ENCODE measurements at regions not wholly inside any gene's neighbourhood (a gene's known extent, or its start where the extent isn't known, plus 50 kb on each side); places are given as distances from the start of the nearest gene placed in this dataset.

DNA sequence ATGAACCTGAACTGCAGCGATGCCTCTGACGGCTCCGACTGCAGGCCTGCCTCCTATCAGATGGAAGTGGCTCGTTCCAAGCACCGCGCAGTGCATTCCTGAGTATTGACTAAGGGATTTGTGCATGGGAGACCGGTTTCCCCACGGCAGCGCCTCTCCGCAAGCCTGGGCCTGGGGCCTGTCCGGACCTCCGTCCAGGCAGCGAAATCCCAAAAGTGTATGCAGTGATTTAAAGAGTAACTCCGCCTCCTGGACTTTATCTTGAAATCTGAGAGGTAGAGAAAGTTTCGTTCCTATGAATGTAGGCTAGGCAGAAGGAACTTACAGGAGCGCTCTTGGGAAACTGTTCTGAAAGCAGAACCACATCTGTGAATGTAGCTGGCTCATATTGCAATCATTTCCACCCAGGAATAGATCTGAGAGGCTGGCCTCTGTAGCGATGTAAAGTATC lies 106.2 kb upstream of the CELF2 start:
- no peak for ATAC-seq
- TF ChIP-seq ZNF8 (CRISPR knock-in tag; IDR thresholded peaks at IDR 0.05) (no peak), ARNTL (CRISPR knock-in tag; IDR thresholded peaks at IDR 0.05; ENCODE audit: borderline replicate concordance, low read depth) (no peak), ZNF70 (CRISPR knock-in tag; IDR thresholded peaks at IDR 0.05) (no peak), ZC3H10 (CRISPR knock-in tag; IDR thresholded peaks at IDR 0.05) (no peak), TSHZ2 (CRISPR knock-in tag; IDR thresholded peaks at IDR 0.05) (no peak), RARB (CRISPR knock-in tag; IDR thresholded peaks at IDR 0.05) (no peak), ZFP30 (CRISPR knock-in tag; IDR thresholded peaks at IDR 0.05) (no peak), CREB5 (CRISPR knock-in tag; IDR thresholded peaks at IDR 0.05; ENCODE audit: low read depth) (no peak), ISL1 (CRISPR knock-in tag; IDR thresholded peaks at IDR 0.05) (no peak), CSDC2 (CRISPR knock-in tag; IDR thresholded peaks at IDR 0.05) (no peak), TCF4 (CRISPR knock-in tag; IDR thresholded peaks at IDR 0.05; ENCODE audit: borderline replicate concordance) (no peak), ZFP3 (CRISPR knock-in tag; IDR thresholded peaks at IDR 0.05) (no peak), ESRRG (CRISPR knock-in tag; IDR thresholded peaks at IDR 0.05) (no peak), CSRNP3 (CRISPR knock-in tag; IDR thresholded peaks at IDR 0.05) (no peak)
- TF ChIP-seq, protein P1, sequence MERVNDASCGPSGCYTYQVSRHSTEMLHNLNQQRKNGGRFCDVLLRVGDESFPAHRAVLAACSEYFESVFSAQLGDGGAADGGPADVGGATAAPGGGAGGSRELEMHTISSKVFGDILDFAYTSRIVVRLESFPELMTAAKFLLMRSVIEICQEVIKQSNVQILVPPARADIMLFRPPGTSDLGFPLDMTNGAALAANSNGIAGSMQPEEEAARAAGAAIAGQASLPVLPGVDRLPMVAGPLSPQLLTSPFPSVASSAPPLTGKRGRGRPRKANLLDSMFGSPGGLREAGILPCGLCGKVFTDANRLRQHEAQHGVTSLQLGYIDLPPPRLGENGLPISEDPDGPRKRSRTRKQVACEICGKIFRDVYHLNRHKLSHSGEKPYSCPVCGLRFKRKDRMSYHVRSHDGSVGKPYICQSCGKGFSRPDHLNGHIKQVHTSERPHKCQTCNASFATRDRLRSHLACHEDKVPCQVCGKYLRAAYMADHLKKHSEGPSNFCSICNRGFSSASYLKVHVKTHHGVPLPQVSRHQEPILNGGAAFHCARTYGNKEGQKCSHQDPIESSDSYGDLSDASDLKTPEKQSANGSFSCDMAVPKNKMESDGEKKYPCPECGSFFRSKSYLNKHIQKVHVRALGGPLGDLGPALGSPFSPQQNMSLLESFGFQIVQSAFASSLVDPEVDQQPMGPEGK (CRISPR knock-in tag; IDR thresholded peaks at IDR 0.05; ENCODE audit: borderline replicate concordance): no peak

DNA sequence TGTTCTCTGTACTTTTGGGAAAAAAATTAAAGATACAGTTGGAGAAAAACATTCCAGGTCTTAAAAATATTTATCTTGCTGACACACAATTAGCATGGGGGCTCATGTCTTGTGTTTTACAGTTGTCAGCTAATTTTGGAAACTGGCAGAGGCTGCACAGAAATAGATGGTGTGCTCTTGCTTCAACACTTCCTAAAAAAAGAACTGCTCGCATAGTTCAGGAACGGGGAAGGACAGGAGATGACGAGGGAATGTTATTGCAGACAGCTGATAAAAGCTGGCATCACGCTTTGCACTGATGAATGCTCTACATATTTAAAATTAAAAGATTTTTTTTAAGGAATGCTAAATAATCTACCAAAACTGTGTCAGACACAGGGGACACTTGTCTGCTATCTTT lies 103.5 kb upstream of the CELF2 start:
- TF ChIP-seq ZC3H10 (CRISPR knock-in tag; IDR thresholded peaks at IDR 0.05): no peak
- TF ChIP-seq, protein P1 (CRISPR knock-in tag; IDR thresholded peaks at IDR 0.05; ENCODE audit: borderline replicate concordance): no peak
- TF ChIP-seq ARNTL (CRISPR knock-in tag; IDR thresholded peaks at IDR 0.05; ENCODE audit: borderline replicate concordance, low read depth): no peak
- no peak for ATAC-seq

DNA sequence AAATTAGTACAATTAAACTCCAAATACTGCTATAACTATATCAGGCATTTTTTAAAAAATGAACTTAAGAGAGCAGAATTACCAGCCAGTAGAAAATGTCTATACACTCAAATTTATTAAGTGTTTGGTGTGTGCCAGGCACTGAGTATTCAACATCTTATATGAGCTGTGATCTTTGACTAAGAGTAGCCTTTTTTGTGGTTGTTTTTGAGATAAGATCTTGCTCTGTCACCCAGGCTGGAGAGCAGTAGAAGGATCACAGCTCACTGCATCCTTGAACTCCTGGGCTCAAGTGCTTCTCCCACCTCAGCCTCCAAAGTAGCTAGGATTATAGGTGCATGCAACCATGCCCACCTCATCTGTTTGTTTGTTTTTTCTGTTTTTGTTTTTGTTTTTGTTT lies 102.5 kb upstream of the CELF2 start:
- ATAC-seq: no peak
- no peak for TF ChIP-seq TSHZ2 (CRISPR knock-in tag; IDR thresholded peaks at IDR 0.05)
- no peak for TF ChIP-seq GLIS3 (CRISPR knock-in tag; IDR thresholded peaks at IDR 0.05)
- TF ChIP-seq CSDC2 (CRISPR knock-in tag; IDR thresholded peaks at IDR 0.05): no peak
- TF ChIP-seq ZNF70 (CRISPR knock-in tag; IDR thresholded peaks at IDR 0.05): no peak
- no peak for TF ChIP-seq CSRNP3 (CRISPR knock-in tag; IDR thresholded peaks at IDR 0.05)
- TF ChIP-seq SNAI2 (CRISPR knock-in tag; IDR thresholded peaks at IDR 0.05): no peak
- no peak for TF ChIP-seq BACH2 (CRISPR knock-in tag; IDR thresholded peaks at IDR 0.05; ENCODE audit: borderline replicate concordance)
- no peak for TF ChIP-seq TCF4 (CRISPR knock-in tag; IDR thresholded peaks at IDR 0.05; ENCODE audit: borderline replicate concordance)
- TF ChIP-seq ESRRG (CRISPR knock-in tag; IDR thresholded peaks at IDR 0.05): no peak
- TF ChIP-seq ZFP30 (CRISPR knock-in tag; IDR thresholded peaks at IDR 0.05): no peak
- TF ChIP-seq PPARA (CRISPR knock-in tag; IDR thresholded peaks at IDR 0.05; ENCODE audit: borderline replicate concordance): no peak
- TF ChIP-seq CREB5 (CRISPR knock-in tag; IDR thresholded peaks at IDR 0.05; ENCODE audit: low read depth): no peak
- TF ChIP-seq, protein P2, sequence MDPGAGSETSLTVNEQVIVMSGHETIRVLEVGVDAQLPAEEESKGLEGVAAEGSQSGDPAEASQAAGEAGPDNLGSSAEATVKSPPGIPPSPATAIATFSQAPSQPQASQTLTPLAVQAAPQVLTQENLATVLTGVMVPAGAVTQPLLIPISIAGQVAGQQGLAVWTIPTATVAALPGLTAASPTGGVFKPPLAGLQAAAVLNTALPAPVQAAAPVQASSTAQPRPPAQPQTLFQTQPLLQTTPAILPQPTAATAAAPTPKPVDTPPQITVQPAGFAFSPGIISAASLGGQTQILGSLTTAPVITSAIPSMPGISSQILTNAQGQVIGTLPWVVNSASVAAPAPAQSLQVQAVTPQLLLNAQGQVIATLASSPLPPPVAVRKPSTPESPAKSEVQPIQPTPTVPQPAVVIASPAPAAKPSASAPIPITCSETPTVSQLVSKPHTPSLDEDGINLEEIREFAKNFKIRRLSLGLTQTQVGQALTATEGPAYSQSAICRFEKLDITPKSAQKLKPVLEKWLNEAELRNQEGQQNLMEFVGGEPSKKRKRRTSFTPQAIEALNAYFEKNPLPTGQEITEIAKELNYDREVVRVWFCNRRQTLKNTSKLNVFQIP (CRISPR knock-in tag; IDR thresholded peaks at IDR 0.05; ENCODE audit: borderline replicate concordance, low read depth): no peak
